Bronchial epithelial cell (primary cell): ENCODE measurements at regions not wholly inside any gene's neighbourhood (a gene's known extent, or its start where the extent isn't known, plus 50 kb on each side); places are given as distances from the start of the nearest gene placed in this dataset.

ENCODE experiments used
- DNase-seq: peaks from one replicate; pipeline ENCODE4 v3.0.0-alpha.2; 2010; ENCODE audit warnings: low read depth
- FAIRE-seq: peaks from 2 replicates; lab custom pipeline; 2011; peaks lifted over from hg19 to GRCh38; lab: Jason Lieb, UNC
- H3K27me3 ChIP-seq: 2 replicates; pipeline ENCODE4 v1.5.1; 2011; ENCODE audit warnings: low read length; ENCODE audit not compliant: control insufficient read depth, insufficient read depth
- H3K36me3 ChIP-seq: 2 replicates; pipeline ENCODE4 v1.5.1; 2011; ENCODE audit warnings: low read length; ENCODE audit not compliant: control insufficient read depth, insufficient read depth
- H3K4me3 ChIP-seq: 2 replicates; pipeline ENCODE4 v1.5.1; 2011; ENCODE audit warnings: mild to moderate bottlenecking, low read depth, low read length, control low read depth
- CTCF ChIP-seq: IDR thresholded peaks from 2 replicates; pipeline ENCODE4 v1.5.1; 2011; ENCODE audit warnings: mild to moderate bottlenecking, moderate library complexity, low read length, control low read depth, inconsistent platforms; ENCODE audit not compliant: insufficient read depth, severe bottlenecking

DNA sequence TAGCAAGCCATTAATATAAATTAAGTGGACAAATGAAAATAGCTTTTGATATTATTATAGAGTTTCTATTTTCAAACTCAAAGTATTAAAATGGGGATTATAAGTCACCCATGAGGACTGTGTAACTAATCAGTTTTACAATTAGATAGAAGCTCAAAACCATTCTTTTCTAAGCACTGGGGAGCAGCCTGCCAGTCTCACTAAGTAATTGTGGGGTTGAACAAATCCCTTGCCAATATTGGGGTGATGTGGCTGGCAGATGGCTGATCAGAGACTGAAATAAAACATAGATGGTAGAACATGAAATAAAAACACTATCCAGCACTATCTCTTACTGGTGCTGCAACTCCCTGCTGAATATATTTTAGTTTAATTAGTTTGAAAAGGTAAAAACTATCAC, 353.2 kb downstream of the FLRT2 start:
- no peak for FAIRE-seq
- no peak for DNase-seq
- H3K4me3 ChIP-seq: no peak overlapping the region
- H3K36me3 ChIP-seq: no peaks in the 10 kb centered on the region
- TF ChIP-seq CTCF: no peak
- no peaks in the 10 kb centered on the region for H3K27me3 ChIP-seq

GRCh38 chr14:85881935-85882334, 352.0 kb downstream of the FLRT2 start:
- Histone ChIP-seq H3K4me3 (no peak overlapping the region), H3K36me3 (no peaks in the 10 kb centered on the region), H3K27me3 (no peaks in the 10 kb centered on the region)
- TF ChIP-seq CTCF: no peak
- peak; percentile 7 for DNase-seq
- no peak for FAIRE-seq

- DNase-seq (no peak), FAIRE-seq (no peak)
- H3K36me3 ChIP-seq: no peaks in the 10 kb centered on the region
- no peak for TF ChIP-seq CTCF
- no peak overlapping the region for H3K4me3 ChIP-seq
- no peaks in the 10 kb centered on the region for H3K27me3 ChIP-seq
Observed at GRCh38 chr14:85878874-85879273, 348.9 kb downstream of the FLRT2 start.

- no peak overlapping the region for H3K4me3 ChIP-seq
- H3K36me3 ChIP-seq: no peaks in the 10 kb centered on the region
- DNase-seq: no peak
- no peak for TF ChIP-seq CTCF
- no peak for FAIRE-seq
- H3K27me3 ChIP-seq: no peaks in the 10 kb centered on the region
Observed at GRCh38 chr14:85873006-85873405, 343.1 kb downstream of the FLRT2 start.

GRCh38 chr14:85867450-85867849, 337.5 kb downstream of the FLRT2 start:
- no peak overlapping the region for H3K4me3 ChIP-seq
- FAIRE-seq: no peak
- H3K27me3 ChIP-seq: no peaks in the 10 kb centered on the region
- no peaks in the 10 kb centered on the region for H3K36me3 ChIP-seq
- TF ChIP-seq CTCF: no peak
- no peak for DNase-seq

DNA sequence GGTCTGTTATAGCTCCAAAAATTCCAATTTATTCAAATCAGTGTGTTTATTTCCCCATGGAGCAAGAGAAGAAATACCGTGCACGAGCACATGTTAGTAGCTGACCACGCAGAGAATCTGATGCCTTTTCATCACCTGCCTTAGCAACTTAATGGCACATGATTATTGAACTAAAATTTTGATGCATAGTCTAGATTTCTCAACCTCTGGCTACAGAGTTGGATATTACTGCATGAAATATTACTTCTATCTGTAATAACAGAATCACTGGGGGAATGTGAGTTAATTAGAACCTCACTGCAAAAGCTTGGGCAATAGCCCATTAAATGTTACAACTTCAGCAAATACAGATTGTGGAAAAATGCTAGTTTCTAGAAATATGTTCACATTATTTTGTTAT, 335.8 kb downstream of the FLRT2 start:
- TF ChIP-seq CTCF: no peak
- FAIRE-seq (no peak), DNase-seq (no peak)
- Histone ChIP-seq H3K4me3 (no peak overlapping the region), H3K27me3 (no peaks in the 10 kb centered on the region), H3K36me3 (no peaks in the 10 kb centered on the region)
